ENCODE measurements at regions not wholly inside any gene's neighbourhood (a gene's known extent, or its start where the extent isn't known, plus 50 kb on each side); places are given as distances from the start of the nearest gene placed in this dataset.
"Not testable (repeated sequence)": the region's sequence is repeated elsewhere in the genome, so short reads cannot be mapped to it uniquely, and the experiment has no call there.

GRCh38 chr5:89178541-89178940, 295.6 kb upstream of the MEF2C start:
- H3K4me3 ChIP-seq, result no peak overlapping the region
- DNase-seq (ENCODE audit: low spot score), result no peak
- no peak for TF ChIP-seq CTCF (IDR thresholded peaks at IDR 0.05)
- no peak overlapping the region for H3K27ac ChIP-seq

- Histone ChIP-seq H3K27ac (no peak overlapping the region), H3K4me3 (no peak overlapping the region)
- DNase-seq (ENCODE audit: low spot score), result no peak
- no peak for TF ChIP-seq CTCF (IDR thresholded peaks at IDR 0.05)
Observed at GRCh38 chr5:89173528-89173927, 290.5 kb upstream of the MEF2C start.

- Histone ChIP-seq H3K27ac (no peak overlapping the region), H3K4me3 (no peak overlapping the region)
- DNase-seq (ENCODE audit: low spot score), result no peak
- no peak for TF ChIP-seq CTCF (IDR thresholded peaks at IDR 0.05)
Observed at GRCh38 chr5:89168766-89169165, 285.8 kb upstream of the MEF2C start.

- H3K27ac ChIP-seq; H3K4me3 ChIP-seq; DNase-seq (ENCODE audit: low spot score): not testable (repeated sequence)
Observed at GRCh38 chr5:89164703-89165102, 281.7 kb upstream of the MEF2C start.

- H3K27ac ChIP-seq, result no peak overlapping the region
- no peak for DNase-seq (ENCODE audit: low spot score)
- H3K4me3 ChIP-seq, result no peak overlapping the region
- TF ChIP-seq CTCF (IDR thresholded peaks at IDR 0.05), result no peak
Observed at GRCh38 chr5:89156226-89156625, 273.2 kb upstream of the MEF2C start.

GRCh38 chr5:89147031-89147430, 264.0 kb upstream of the MEF2C start:
- no peak for DNase-seq (ENCODE audit: low spot score)
- no peak overlapping the region for H3K27ac ChIP-seq
- H3K4me3 ChIP-seq, result no peak overlapping the region
- TF ChIP-seq CTCF (IDR thresholded peaks at IDR 0.05), result no peak

GRCh38 chr5:89137148-89137547, 254.2 kb upstream of the MEF2C start:
- TF ChIP-seq CTCF (IDR thresholded peaks at IDR 0.05), result no peak
- H3K4me3 ChIP-seq, result no peak overlapping the region
- no peak for DNase-seq (ENCODE audit: low spot score)
- no peak overlapping the region for H3K27ac ChIP-seq

GRCh38 chr5:89133975-89134374, 251.0 kb upstream of the MEF2C start:
- no peak for TF ChIP-seq CTCF (IDR thresholded peaks at IDR 0.05)

More at GRCh38 chr5:89133975-89134374, 251.0 kb upstream of the MEF2C start:
- Histone ChIP-seq H3K4me3 (no peak overlapping the region), H3K27ac (no peak overlapping the region)
- no peak for DNase-seq (ENCODE audit: low spot score)
